Right lobe of liver (tissue), 4 donors: ENCODE measurements at regions not wholly inside any gene's neighbourhood (a gene's known extent, or its start where the extent isn't known, plus 50 kb on each side); places are given as distances from the start of the nearest gene placed in this dataset.

ENCODE experiments used
- POLR2A ChIP-seq: fragments of 450-650 bp; IDR thresholded peaks from one replicate; pipeline ENCODE4 v1.6.1; 2017; ENCODE audit warnings: antibody characterized with exemption, mild to moderate bottlenecking
- TF ChIP-seq, protein P1 (sequence below), 4 donors: fragments of 200-600 bp in 3 of 4; fragments of 450-650 bp in 1 of 4; IDR thresholded peaks; one replicate each; pipeline versions ENCODE4 v1.5.1 to v1.8.0; 2016 to 2022; ENCODE audit warnings: antibody characterized with exemption in 4 of 4, mild to moderate bottlenecking in 2 of 4
- donor health status: DM: no; HTN: no; CAD: no.
- donor health status: DM: no; HTN: no; CAD: no.
- donor health status: DM: no; HTN: yes; CAD: no.

- no peak for TF ChIP-seq POLR2A
- TF ChIP-seq, protein P1, sequence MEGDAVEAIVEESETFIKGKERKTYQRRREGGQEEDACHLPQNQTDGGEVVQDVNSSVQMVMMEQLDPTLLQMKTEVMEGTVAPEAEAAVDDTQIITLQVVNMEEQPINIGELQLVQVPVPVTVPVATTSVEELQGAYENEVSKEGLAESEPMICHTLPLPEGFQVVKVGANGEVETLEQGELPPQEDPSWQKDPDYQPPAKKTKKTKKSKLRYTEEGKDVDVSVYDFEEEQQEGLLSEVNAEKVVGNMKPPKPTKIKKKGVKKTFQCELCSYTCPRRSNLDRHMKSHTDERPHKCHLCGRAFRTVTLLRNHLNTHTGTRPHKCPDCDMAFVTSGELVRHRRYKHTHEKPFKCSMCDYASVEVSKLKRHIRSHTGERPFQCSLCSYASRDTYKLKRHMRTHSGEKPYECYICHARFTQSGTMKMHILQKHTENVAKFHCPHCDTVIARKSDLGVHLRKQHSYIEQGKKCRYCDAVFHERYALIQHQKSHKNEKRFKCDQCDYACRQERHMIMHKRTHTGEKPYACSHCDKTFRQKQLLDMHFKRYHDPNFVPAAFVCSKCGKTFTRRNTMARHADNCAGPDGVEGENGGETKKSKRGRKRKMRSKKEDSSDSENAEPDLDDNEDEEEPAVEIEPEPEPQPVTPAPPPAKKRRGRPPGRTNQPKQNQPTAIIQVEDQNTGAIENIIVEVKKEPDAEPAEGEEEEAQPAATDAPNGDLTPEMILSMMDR (IDR thresholded peaks at IDR 0.05) = no peak
These were observed 180.2 kb upstream of the CDH5 start for GRCh38 chr16:66186251-66186785.
